Neural progenitor cell (in vitro differentiated cells): ENCODE measurements at regions not wholly inside any gene's neighbourhood (a gene's known extent, or its start where the extent isn't known, plus 50 kb on each side); places are given as distances from the start of the nearest gene placed in this dataset.

Experiments
- DNase-seq: peaks from one replicate; pipeline ENCODE4 v3.0.0-alpha.2; 2016; ENCODE audit warnings: low spot score
- H2AFZ ChIP-seq: fragments of 200-600 bp; sonication (generic); replicated peaks from 2 replicates; pipeline ENCODE4 v1.6.1; 2016; ENCODE audit warnings: antibody characterized with exemption
- H3F3A ChIP-seq: fragments of 200-600 bp; sonication (generic); 2 replicates; pipeline ENCODE4 v1.6.1; 2016; ENCODE audit warnings: antibody characterized with exemption, low read depth
- H3K27ac ChIP-seq: fragments of 200-600 bp; sonication (generic); 2 replicates; pipeline ENCODE4 v1.5.1; 2016; ENCODE audit warnings: mild to moderate bottlenecking
- H3K27me3 ChIP-seq: fragments of 200-600 bp; sonication (generic); 2 replicates; pipeline ENCODE4 v1.6.1; 2016; ENCODE audit warnings: mild to moderate bottlenecking, moderate library complexity
- H3K36me3 ChIP-seq: fragments of 200-600 bp; sonication (generic); 2 replicates; pipeline ENCODE4 v1.5.1; 2016
- H3K4me1 ChIP-seq: fragments of 200-600 bp; sonication (generic); 2 replicates; pipeline ENCODE4 v1.6.1; 2016; ENCODE audit warnings: mixed run types
- H3K4me2 ChIP-seq: fragments of 200-600 bp; sonication (generic); 2 replicates; pipeline ENCODE4 v1.6.1; 2016
- H3K4me3 ChIP-seq: fragments of 200-600 bp; sonication (generic); 2 replicates; pipeline ENCODE4 v1.5.1; 2016
- H3K79me2 ChIP-seq: fragments of 200-600 bp; sonication (generic); 2 replicates; pipeline ENCODE4 v1.6.1; 2016; ENCODE audit warnings: low read depth
- H3K9ac ChIP-seq: fragments of 200-600 bp; sonication (generic); 2 replicates; pipeline ENCODE4 v1.6.1; 2016
- H3K9me3 ChIP-seq: fragments of 200-600 bp; sonication (generic); 2 replicates; pipeline ENCODE4 v1.5.1; 2016; ENCODE audit warnings: low read depth
- H4K20me1 ChIP-seq: fragments of 200-600 bp; sonication (generic); 2 replicates; pipeline ENCODE4 v1.6.1; 2016; ENCODE audit warnings: low read depth
- H3K27ac Mint-ChIP-seq: 3 replicates; pipeline ENCODE4 v1.8.0; 2021; ENCODE audit warnings: mixed read lengths
- H3K27me3 Mint-ChIP-seq: 2 replicates; pipeline ENCODE4 v1.8.0; 2022; ENCODE audit warnings: low read depth, mild to moderate bottlenecking, inconsistent platforms, moderate library complexity, mixed read lengths; ENCODE audit not compliant: insufficient read depth
- H3K36me3 Mint-ChIP-seq: 3 replicates; pipeline ENCODE4 v1.8.0; 2021; ENCODE audit warnings: mixed read lengths
- H3K4me1 Mint-ChIP-seq: 3 replicates; pipeline ENCODE4 v1.8.0; 2021; ENCODE audit warnings: mixed read lengths
- H3K4me3 Mint-ChIP-seq: 3 replicates; pipeline ENCODE4 v1.8.0; 2021; ENCODE audit warnings: mild to moderate bottlenecking, moderate library complexity, mixed read lengths
- H3K9me3 Mint-ChIP-seq: 3 replicates; pipeline ENCODE4 v1.8.0; 2020; ENCODE audit warnings: mixed read lengths
- EZH2 ChIP-seq: fragments of 200-600 bp; sonication (generic); IDR thresholded peaks from 2 replicates; pipeline ENCODE4 v1.6.1; 2017; ENCODE audit warnings: antibody characterized with exemption, mild to moderate bottlenecking, moderate library complexity
- EZH2phosphoT487 ChIP-seq: fragments of 200-600 bp; sonication (generic); IDR thresholded peaks from 2 replicates; pipeline ENCODE4 v1.6.1; 2017; ENCODE audit warnings: antibody characterized with exemption
- TF ChIP-seq, protein P1 (sequence below): fragments of 200-600 bp; sonication (generic); IDR thresholded peaks from 2 replicates; pipeline ENCODE4 v1.5.1; 2017; ENCODE audit warnings: antibody characterized with exemption, mild to moderate bottlenecking

GRCh38 chr21:16605597-16605996, 875.8 kb downstream of the USP25 start:
- no peak overlapping the region for H3K9ac ChIP-seq
- H3K4me2 ChIP-seq, result no peak overlapping the region
- Mint-ChIP-seq H3K4me1 (peaks cover 32% of the 10 kb centered on the region), H3K27me3 (peaks cover 3% of the 10 kb centered on the region), H3K9me3 (no peaks in the 10 kb centered on the region), H3K4me3 (no peak overlapping the region), H3K27ac (no peak overlapping the region), H3K36me3 (peaks cover 17% of the 10 kb centered on the region)
- H4K20me1 ChIP-seq, result no peaks in the 10 kb centered on the region
- no peak overlapping the region for H2AFZ ChIP-seq
- no peak for DNase-seq
- TF ChIP-seq EZH2phosphoT487 (no peak), EZH2 (no peak)
- TF ChIP-seq, protein P1, sequence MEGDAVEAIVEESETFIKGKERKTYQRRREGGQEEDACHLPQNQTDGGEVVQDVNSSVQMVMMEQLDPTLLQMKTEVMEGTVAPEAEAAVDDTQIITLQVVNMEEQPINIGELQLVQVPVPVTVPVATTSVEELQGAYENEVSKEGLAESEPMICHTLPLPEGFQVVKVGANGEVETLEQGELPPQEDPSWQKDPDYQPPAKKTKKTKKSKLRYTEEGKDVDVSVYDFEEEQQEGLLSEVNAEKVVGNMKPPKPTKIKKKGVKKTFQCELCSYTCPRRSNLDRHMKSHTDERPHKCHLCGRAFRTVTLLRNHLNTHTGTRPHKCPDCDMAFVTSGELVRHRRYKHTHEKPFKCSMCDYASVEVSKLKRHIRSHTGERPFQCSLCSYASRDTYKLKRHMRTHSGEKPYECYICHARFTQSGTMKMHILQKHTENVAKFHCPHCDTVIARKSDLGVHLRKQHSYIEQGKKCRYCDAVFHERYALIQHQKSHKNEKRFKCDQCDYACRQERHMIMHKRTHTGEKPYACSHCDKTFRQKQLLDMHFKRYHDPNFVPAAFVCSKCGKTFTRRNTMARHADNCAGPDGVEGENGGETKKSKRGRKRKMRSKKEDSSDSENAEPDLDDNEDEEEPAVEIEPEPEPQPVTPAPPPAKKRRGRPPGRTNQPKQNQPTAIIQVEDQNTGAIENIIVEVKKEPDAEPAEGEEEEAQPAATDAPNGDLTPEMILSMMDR, result no peak
- H3F3A ChIP-seq, result no peaks in the 10 kb centered on the region
- no peaks in the 10 kb centered on the region for H3K27me3 ChIP-seq
- no peaks in the 10 kb centered on the region for H3K79me2 ChIP-seq
- H3K27ac ChIP-seq, result no peak overlapping the region
- H3K36me3 ChIP-seq, result no peaks in the 10 kb centered on the region
- no peak overlapping the region for H3K4me3 ChIP-seq
- H3K9me3 ChIP-seq, result no peaks in the 10 kb centered on the region
- no peaks in the 10 kb centered on the region for H3K4me1 ChIP-seq

GRCh38 chr21:16606271-16606670, 876.5 kb downstream of the USP25 start:
- H3K4me3 Mint-ChIP-seq, result no peak overlapping the region
- H3K27me3 Mint-ChIP-seq, result peaks cover 3% of the 10 kb centered on the region
- no peak for TF ChIP-seq EZH2phosphoT487
- no peak for TF ChIP-seq EZH2
- TF ChIP-seq, protein P1, result no peak
- Histone ChIP-seq H3K4me3 (no peak overlapping the region), H3K36me3 (no peaks in the 10 kb centered on the region), H3K27me3 (no peaks in the 10 kb centered on the region), H4K20me1 (no peaks in the 10 kb centered on the region), H2AFZ (no peak overlapping the region), H3K27ac (no peak overlapping the region), H3K9me3 (no peaks in the 10 kb centered on the region), H3K4me2 (no peak overlapping the region), H3K79me2 (no peaks in the 10 kb centered on the region), H3K4me1 (no peaks in the 10 kb centered on the region), H3F3A (no peaks in the 10 kb centered on the region), H3K9ac (no peak overlapping the region)
- no peaks in the 10 kb centered on the region for H3K9me3 Mint-ChIP-seq
- no peak for DNase-seq
- H3K4me1 Mint-ChIP-seq, result peaks cover 32% of the 10 kb centered on the region
- peaks cover 20% of the 10 kb centered on the region for H3K36me3 Mint-ChIP-seq
- H3K27ac Mint-ChIP-seq, result no peak overlapping the region

GRCh38 chr21:16608209-16608830, 878.5 kb downstream of the USP25 start:
- H3K36me3 ChIP-seq, result no peaks in the 10 kb centered on the region
- no peak overlapping the region for H3K9ac ChIP-seq
- no peak overlapping the region for H2AFZ ChIP-seq
- peaks cover 3% of the 10 kb centered on the region for H3K27me3 Mint-ChIP-seq
- H3K4me3 Mint-ChIP-seq, result no peak overlapping the region
- no peaks in the 10 kb centered on the region for H4K20me1 ChIP-seq
- no peaks in the 10 kb centered on the region for H3K9me3 ChIP-seq
- H3K27ac Mint-ChIP-seq, result no peak overlapping the region
- H3K4me1 Mint-ChIP-seq, result peaks cover 32% of the 10 kb centered on the region
- TF ChIP-seq, protein P1, result peak; percentile 57
- no peak for TF ChIP-seq EZH2phosphoT487
- peaks cover 4% of the 10 kb centered on the region for H3K9me3 Mint-ChIP-seq
- H3K27me3 ChIP-seq, result no peaks in the 10 kb centered on the region
- no peaks in the 10 kb centered on the region for H3K4me1 ChIP-seq
- H3K27ac ChIP-seq, result no peak overlapping the region
- H3K79me2 ChIP-seq, result no peaks in the 10 kb centered on the region
- H3K36me3 Mint-ChIP-seq, result peaks cover 28% of the 10 kb centered on the region
- H3K4me3 ChIP-seq, result no peak overlapping the region
- no peak overlapping the region for H3K4me2 ChIP-seq
- H3F3A ChIP-seq, result no peaks in the 10 kb centered on the region
- peak; percentile 38 for DNase-seq
